ENCODE measurements at regions not wholly inside any gene's neighbourhood (a gene's known extent, or its start where the extent isn't known, plus 50 kb on each side); places are given as distances from the start of the nearest gene placed in this dataset.

DNA sequence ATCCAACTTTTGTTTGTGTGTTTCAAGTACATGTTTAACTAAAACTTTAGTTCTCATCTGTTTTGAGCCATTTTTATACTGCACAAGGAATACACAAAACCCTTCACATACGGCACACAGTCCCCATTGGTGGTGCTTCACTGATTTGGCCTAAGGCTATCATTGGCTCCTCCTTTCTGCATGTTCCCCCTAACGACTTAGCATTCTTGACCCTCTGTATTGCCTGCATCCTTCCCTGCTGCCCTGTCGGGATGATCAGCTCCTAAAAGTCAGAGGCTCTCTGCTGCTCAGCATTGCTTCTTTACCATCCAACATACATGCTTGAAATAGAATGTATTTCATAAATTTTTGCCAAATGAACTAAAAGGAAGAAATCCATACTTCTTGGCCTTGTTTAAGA lies 111.4 kb upstream of the ABCB5 start:
- no peaks in the 10 kb centered on the region for H3K9me1 ChIP-seq (ENCODE audit: control insufficient read depth, insufficient read depth, low read length)
- no peaks in the 10 kb centered on the region for H3K79me2 ChIP-seq (ENCODE audit: control insufficient read depth, insufficient read depth, low read length)
- CTCF ChIA-PET (ENCODE audit: low intra/inter-chr PET ratio): no interaction called here
- H3K27me3 ChIP-seq (ENCODE audit: control insufficient read depth in 2 of 2, insufficient read depth in 2 of 2, low read length in 2 of 2): no peaks in the 10 kb centered on the region
- no peak overlapping the region for H3K4me2 ChIP-seq (ENCODE audit: insufficient read depth, low read length)
- DNase-seq (ENCODE audit: extremely low read depth in 1 of 4, low spot score in 3 of 4) (no peak), ATAC-seq (no peak), FAIRE-seq (no peak)
- in situ Hi-C loops (cut with MboI): no loop called here
- H3K4me3 ChIP-seq: no peak overlapping the region
- WGBS (ENCODE audit: insufficient coverage, low coverage, missing lambda C conversion rate): 0% methylated on average over 3 of the region's 3 CpGs
- H3K9me3 ChIP-seq (replicated peaks; ENCODE audit: control insufficient read depth, insufficient read depth, low read depth, low read length): no peaks in the 10 kb centered on the region
- H3K27ac ChIP-seq (ENCODE audit: extremely low read depth, low read depth, low read length): no peak overlapping the region
- intact Hi-C loops (cut with micrococcal nuclease): no loop called here
- BruUV-seq (replicated peaks): no TSS peak
- no peaks in the 10 kb centered on the region for H3K4me1 ChIP-seq (replicated peaks in 1 of 2; ENCODE audit: control insufficient read depth in 2 of 2, insufficient read depth in 2 of 2, low read length in 2 of 2)
- no peaks in the 10 kb centered on the region for H3K36me3 ChIP-seq (ENCODE audit: control insufficient read depth, insufficient read depth, low read length)
- POLR2A ChIA-PET: interaction anchor here (0.7 kb wide), 1 partner anchor 136 kb away, joined by 3 read pairs; no protein-coding TSS in a partner anchor
- no peak overlapping the region for H3K9ac ChIP-seq (ENCODE audit: insufficient read depth in 1 of 2, low read depth in 2 of 2, low read length in 2 of 2)
- H4K20me1 ChIP-seq (replicated peaks; ENCODE audit: control insufficient read depth, insufficient read depth, low read length): no peaks in the 10 kb centered on the region
- H2AFZ ChIP-seq (ENCODE audit: low read depth, low read length): no peak overlapping the region
- TF ChIP-seq, protein P1, sequence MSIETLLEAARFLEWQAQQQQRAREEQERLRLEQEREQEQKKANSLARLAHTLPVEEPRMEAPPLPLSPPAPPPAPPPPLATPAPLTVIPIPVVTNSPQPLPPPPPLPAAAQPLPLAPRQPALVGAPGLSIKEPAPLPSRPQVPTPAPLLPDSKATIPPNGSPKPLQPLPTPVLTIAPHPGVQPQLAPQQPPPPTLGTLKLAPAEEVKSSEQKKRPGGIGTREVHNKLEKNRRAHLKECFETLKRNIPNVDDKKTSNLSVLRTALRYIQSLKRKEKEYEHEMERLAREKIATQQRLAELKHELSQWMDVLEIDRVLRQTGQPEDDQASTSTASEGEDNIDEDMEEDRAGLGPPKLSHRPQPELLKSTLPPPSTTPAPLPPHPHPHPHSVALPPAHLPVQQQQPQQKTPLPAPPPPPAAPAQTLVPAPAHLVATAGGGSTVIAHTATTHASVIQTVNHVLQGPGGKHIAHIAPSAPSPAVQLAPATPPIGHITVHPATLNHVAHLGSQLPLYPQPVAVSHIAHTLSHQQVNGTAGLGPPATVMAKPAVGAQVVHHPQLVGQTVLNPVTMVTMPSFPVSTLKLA (conservative IDR thresholded peaks at IDR 0.05): no peak
- TF ChIP-seq ETV6 (IDR thresholded peaks at IDR 0.05; ENCODE audit: borderline replicate concordance in 1 of 2, low read depth in 2 of 2, low read length in 1 of 2) (no peak), ETV6 (CRISPR knock-in tag; IDR thresholded peaks at IDR 0.05; ENCODE audit: borderline replicate concordance) (no peak), TEAD2 (tag; IDR thresholded peaks at IDR 0.05) (no peak), C11orf30 (IDR thresholded peaks at IDR 0.05; ENCODE audit: low read depth) (no peak), ZNF507 (tag; conservative IDR thresholded peaks at IDR 0.05) (no peak), COPS2 (conservative IDR thresholded peaks at IDR 0.05) (no peak), TCF3 (CRISPR knock-in tag; IDR thresholded peaks at IDR 0.05) (no peak), ILF3 (IDR thresholded peaks at IDR 0.05; ENCODE audit: borderline replicate concordance) (no peak), TSC22D4 (tag; IDR thresholded peaks at IDR 0.05) (no peak)
- TF ChIP-seq, protein P2, sequence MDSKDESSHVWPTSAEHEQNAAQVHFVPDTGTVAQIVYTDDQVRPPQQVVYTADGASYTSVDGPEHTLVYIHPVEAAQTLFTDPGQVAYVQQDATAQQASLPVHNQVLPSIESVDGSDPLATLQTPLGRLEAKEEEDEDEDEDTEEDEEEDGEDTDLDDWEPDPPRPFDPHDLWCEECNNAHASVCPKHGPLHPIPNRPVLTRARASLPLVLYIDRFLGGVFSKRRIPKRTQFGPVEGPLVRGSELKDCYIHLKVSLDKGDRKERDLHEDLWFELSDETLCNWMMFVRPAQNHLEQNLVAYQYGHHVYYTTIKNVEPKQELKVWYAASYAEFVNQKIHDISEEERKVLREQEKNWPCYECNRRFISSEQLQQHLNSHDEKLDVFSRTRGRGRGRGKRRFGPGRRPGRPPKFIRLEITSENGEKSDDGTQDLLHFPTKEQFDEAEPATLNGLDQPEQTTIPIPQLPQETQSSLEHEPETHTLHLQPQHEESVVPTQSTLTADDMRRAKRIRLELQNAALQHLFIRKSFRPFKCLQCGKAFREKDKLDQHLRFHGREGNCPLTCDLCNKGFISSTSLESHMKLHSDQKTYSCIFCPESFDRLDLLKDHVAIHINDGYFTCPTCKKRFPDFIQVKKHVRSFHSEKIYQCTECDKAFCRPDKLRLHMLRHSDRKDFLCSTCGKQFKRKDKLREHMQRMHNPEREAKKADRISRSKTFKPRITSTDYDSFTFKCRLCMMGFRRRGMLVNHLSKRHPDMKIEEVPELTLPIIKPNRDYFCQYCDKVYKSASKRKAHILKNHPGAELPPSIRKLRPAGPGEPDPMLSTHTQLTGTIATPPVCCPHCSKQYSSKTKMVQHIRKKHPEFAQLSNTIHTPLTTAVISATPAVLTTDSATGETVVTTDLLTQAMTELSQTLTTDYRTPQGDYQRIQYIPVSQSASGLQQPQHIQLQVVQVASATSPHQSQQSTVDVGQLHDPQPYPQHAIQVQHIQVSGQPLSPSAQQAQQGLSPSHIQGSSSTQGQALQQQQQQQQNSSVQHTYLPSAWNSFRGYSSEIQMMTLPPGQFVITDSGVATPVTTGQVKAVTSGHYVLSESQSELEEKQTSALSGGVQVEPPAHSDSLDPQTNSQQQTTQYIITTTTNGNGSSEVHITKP (IDR thresholded peaks at IDR 0.05; ENCODE audit: partially characterized antibody): no peak
- TF ChIP-seq, protein P3, sequence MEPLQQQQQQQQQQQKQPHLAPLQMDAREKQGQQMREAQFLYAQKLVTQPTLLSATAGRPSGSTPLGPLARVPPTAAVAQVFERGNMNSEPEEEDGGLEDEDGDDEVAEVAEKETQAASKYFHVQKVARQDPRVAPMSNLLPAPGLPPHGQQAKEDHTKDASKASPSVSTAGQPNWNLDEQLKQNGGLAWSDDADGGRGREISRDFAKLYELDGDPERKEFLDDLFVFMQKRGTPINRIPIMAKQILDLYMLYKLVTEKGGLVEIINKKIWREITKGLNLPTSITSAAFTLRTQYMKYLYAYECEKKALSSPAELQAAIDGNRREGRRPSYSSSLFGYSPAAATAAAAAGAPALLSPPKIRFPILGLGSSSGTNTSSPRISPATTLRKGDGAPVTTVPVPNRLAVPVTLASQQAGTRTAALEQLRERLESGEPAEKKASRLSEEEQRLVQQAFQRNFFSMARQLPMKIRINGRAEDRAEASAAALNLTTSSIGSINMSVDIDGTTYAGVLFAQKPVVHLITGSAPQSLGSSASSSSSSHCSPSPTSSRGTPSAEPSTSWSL (CRISPR knock-in tag; IDR thresholded peaks at IDR 0.05; ENCODE audit: borderline replicate concordance): no peak
